Stimulated activated CD8-positive, alpha-beta memory T cell treated with anti-CD3 and anti-CD28 coated beads, Interleukin-15, amount 100 ng/mL, for 1 hour (primary cell): ENCODE measurements at regions not wholly inside any gene's neighbourhood (a gene's known extent, or its start where the extent isn't known, plus 50 kb on each side); places are given as distances from the start of the nearest gene placed in this dataset.
"Not testable (repeated sequence)": the region's sequence is repeated elsewhere in the genome, so short reads cannot be mapped to it uniquely, and the experiment has no call there.

Experiments
- DNase-seq: peaks from one replicate; pipeline ENCODE4 v3.0.0-alpha.2; 2020; ENCODE audit warnings: low read depth

- DNase-seq: no peak
These were observed 307.9 kb downstream of the RPIA start for GRCh38 chr2:88999365-88999764.

- DNase-seq: no peak
These were observed 308.8 kb downstream of the RPIA start for GRCh38 chr2:89000235-89000634.

GRCh38 chr2:89004238-89004637 is 312.8 kb downstream of the RPIA start:
- DNase-seq: not testable (repeated sequence)

- DNase-seq: not testable (repeated sequence)
These were observed 329.1 kb downstream of the RPIA start for GRCh38 chr2:89020566-89020965.

GRCh38 chr2:89026296-89026695 is 334.8 kb downstream of the RPIA start:
- not testable (repeated sequence) for DNase-seq

- not testable (repeated sequence) for DNase-seq
These were observed 335.6 kb downstream of the RPIA start for GRCh38 chr2:89027115-89027514.

- not testable (repeated sequence) for DNase-seq
These were observed 336.1 kb downstream of the RPIA start for GRCh38 chr2:89027536-89027935.

GRCh38 chr2:89029257-89029656 is 337.8 kb downstream of the RPIA start:
- DNase-seq: not testable (repeated sequence)

- not testable (repeated sequence) for DNase-seq
These were observed 356.9 kb downstream of the RPIA start for GRCh38 chr2:89048138-89049066.

- DNase-seq: not testable (repeated sequence)
These were observed 367.1 kb downstream of the RPIA start for GRCh38 chr2:89058616-89059015.

- DNase-seq: not testable (repeated sequence)
These were observed 369.7 kb downstream of the RPIA start for GRCh38 chr2:89061174-89061573.

GRCh38 chr2:89076771-89077170 is 385.3 kb downstream of the RPIA start:
- DNase-seq: not testable (repeated sequence)

- not testable (repeated sequence) for DNase-seq
These were observed 401.4 kb downstream of the RPIA start for GRCh38 chr2:89092911-89093310.

GRCh38 chr2:89095060-89095459 is 403.6 kb downstream of the RPIA start:
- not testable (repeated sequence) for DNase-seq

- DNase-seq: not testable (repeated sequence)
These were observed 411.1 kb downstream of the RPIA start for GRCh38 chr2:89102587-89102986.

- DNase-seq: not testable (repeated sequence)
These were observed 415.0 kb downstream of the RPIA start for GRCh38 chr2:89106369-89107019.

- DNase-seq: not testable (repeated sequence)
These were observed 421.0 kb downstream of the RPIA start for GRCh38 chr2:89112434-89112833.

GRCh38 chr2:89113286-89113685 is 421.8 kb downstream of the RPIA start:
- not testable (repeated sequence) for DNase-seq

GRCh38 chr2:89129440-89129839 is 438.0 kb downstream of the RPIA start:
- DNase-seq: not testable (repeated sequence)

GRCh38 chr2:89130665-89131308 is 439.3 kb downstream of the RPIA start:
- DNase-seq: not testable (repeated sequence)

GRCh38 chr2:89142959-89143358 is 451.5 kb downstream of the RPIA start:
- not testable (repeated sequence) for DNase-seq

- not testable (repeated sequence) for DNase-seq
These were observed 453.9 kb downstream of the RPIA start for GRCh38 chr2:89145342-89145741.
